Gastroesophageal sphincter (tissue), 3 donors: ENCODE measurements at regions not wholly inside any gene's neighbourhood (a gene's known extent, or its start where the extent isn't known, plus 50 kb on each side); places are given as distances from the start of the nearest gene placed in this dataset.

Experiments
- EP300 ChIP-seq: sonication (generic); formaldehyde crosslinking; IDR thresholded peaks from one replicate; pipeline ENCODE4 v1.6.1; 2017; ENCODE audit warnings: antibody characterized with exemption, mild to moderate bottlenecking
- POLR2A ChIP-seq, 2 donors: fragments of 450-650 bp; IDR thresholded peaks; one replicate each; pipeline ENCODE4 v1.6.1; 2017; ENCODE audit warnings: antibody characterized with exemption in 2 of 2, mild to moderate bottlenecking in 2 of 2, moderate library complexity in 1 of 2
- POLR2AphosphoS5 ChIP-seq: sonication (generic); formaldehyde crosslinking; IDR thresholded peaks from one replicate; pipeline ENCODE4 v1.6.1; 2017; ENCODE audit warnings: antibody characterized with exemption
- TF ChIP-seq, protein P1 (sequence below), 4 experiments: fragments of 200-600 bp in 2 of 4; fragments of 450-650 bp in 2 of 4; sonication (generic) in 1 of 4; IDR thresholded peaks; one replicate each; pipeline ENCODE4 v1.5.1; 2017 to 2019; ENCODE audit warnings: antibody characterized with exemption in 4 of 4, mild to moderate bottlenecking in 2 of 4, moderate library complexity in 2 of 4

DNA sequence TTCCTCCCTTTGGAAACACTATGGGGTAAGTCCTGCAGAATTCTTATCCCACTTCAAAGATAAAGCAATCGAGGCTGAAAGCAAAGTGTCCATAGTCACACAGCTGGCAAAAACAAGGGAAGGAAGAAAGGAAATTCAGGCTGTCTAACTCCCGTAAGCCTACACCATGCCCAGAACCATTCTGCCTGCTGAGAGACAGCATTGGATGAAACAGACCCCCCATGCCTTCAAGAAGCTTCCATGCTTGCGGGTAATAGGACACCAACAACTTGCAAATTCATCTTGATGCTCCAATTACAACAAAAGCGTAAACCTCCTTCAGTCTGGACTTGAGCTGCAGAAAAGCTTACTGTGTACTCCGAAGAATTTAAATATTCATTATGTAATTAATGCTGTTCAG is 181.1 kb upstream of the WWC1 start:
- TF ChIP-seq, protein P1, sequence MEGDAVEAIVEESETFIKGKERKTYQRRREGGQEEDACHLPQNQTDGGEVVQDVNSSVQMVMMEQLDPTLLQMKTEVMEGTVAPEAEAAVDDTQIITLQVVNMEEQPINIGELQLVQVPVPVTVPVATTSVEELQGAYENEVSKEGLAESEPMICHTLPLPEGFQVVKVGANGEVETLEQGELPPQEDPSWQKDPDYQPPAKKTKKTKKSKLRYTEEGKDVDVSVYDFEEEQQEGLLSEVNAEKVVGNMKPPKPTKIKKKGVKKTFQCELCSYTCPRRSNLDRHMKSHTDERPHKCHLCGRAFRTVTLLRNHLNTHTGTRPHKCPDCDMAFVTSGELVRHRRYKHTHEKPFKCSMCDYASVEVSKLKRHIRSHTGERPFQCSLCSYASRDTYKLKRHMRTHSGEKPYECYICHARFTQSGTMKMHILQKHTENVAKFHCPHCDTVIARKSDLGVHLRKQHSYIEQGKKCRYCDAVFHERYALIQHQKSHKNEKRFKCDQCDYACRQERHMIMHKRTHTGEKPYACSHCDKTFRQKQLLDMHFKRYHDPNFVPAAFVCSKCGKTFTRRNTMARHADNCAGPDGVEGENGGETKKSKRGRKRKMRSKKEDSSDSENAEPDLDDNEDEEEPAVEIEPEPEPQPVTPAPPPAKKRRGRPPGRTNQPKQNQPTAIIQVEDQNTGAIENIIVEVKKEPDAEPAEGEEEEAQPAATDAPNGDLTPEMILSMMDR (IDR thresholded peaks at IDR 0.05), result no peak
- no peak for TF ChIP-seq POLR2AphosphoS5
- TF ChIP-seq POLR2A (IDR thresholded peaks at IDR 0.05), result no peak
- no peak for TF ChIP-seq EP300
